ENCODE measurements at regions not wholly inside any gene's neighbourhood (a gene's known extent, or its start where the extent isn't known, plus 50 kb on each side); places are given as distances from the start of the nearest gene placed in this dataset.
A peak's percentile ranks its signal among the peaks of the same experiment; 100 is the strongest.

DNA sequence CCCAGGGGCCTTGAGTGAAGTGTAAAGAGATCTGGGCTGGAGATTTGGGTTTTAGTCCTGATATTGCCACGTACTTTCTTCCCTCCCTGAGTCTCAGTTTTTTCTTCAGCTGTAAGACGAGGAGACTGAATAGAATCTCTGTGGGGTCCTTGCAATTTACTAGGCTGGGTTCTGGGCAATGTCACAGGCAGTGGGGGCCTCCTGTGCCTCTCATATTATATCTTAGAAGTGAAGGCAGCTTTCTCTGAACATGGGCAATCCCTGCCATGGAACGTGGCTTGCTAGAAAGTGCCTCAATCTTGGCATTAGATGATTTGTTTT is 62.0 kb upstream of the PTPRJ start:
- Histone ChIP-seq H3K4me3 (replicated peaks in 1 of 3) (no peak overlapping the region), H3K36me3 (no peaks in the 10 kb centered on the region), H3K4me1 (peaks cover 31 to 62% of the 10 kb centered on the region in 2 donors), H3K27me3 (no peaks in the 10 kb centered on the region), H3K9me3 (no peaks in the 10 kb centered on the region), H3K27ac (peak overlapping the region; percentile 75 to 96 (median 82))
- peak in 1 of 2 donors; percentile 28 for DNase-seq
- WGBS, 2 donors: 10 to 17% methylated on average over 3 of the region's 3 CpGs
- TF ChIP-seq, protein P1, sequence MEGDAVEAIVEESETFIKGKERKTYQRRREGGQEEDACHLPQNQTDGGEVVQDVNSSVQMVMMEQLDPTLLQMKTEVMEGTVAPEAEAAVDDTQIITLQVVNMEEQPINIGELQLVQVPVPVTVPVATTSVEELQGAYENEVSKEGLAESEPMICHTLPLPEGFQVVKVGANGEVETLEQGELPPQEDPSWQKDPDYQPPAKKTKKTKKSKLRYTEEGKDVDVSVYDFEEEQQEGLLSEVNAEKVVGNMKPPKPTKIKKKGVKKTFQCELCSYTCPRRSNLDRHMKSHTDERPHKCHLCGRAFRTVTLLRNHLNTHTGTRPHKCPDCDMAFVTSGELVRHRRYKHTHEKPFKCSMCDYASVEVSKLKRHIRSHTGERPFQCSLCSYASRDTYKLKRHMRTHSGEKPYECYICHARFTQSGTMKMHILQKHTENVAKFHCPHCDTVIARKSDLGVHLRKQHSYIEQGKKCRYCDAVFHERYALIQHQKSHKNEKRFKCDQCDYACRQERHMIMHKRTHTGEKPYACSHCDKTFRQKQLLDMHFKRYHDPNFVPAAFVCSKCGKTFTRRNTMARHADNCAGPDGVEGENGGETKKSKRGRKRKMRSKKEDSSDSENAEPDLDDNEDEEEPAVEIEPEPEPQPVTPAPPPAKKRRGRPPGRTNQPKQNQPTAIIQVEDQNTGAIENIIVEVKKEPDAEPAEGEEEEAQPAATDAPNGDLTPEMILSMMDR (IDR thresholded peaks at IDR 0.05): no peak
- no peak for TF ChIP-seq POLR2A (IDR thresholded peaks at IDR 0.05)
- intact Hi-C loops (cut with DNase I): no loop called here

DNA sequence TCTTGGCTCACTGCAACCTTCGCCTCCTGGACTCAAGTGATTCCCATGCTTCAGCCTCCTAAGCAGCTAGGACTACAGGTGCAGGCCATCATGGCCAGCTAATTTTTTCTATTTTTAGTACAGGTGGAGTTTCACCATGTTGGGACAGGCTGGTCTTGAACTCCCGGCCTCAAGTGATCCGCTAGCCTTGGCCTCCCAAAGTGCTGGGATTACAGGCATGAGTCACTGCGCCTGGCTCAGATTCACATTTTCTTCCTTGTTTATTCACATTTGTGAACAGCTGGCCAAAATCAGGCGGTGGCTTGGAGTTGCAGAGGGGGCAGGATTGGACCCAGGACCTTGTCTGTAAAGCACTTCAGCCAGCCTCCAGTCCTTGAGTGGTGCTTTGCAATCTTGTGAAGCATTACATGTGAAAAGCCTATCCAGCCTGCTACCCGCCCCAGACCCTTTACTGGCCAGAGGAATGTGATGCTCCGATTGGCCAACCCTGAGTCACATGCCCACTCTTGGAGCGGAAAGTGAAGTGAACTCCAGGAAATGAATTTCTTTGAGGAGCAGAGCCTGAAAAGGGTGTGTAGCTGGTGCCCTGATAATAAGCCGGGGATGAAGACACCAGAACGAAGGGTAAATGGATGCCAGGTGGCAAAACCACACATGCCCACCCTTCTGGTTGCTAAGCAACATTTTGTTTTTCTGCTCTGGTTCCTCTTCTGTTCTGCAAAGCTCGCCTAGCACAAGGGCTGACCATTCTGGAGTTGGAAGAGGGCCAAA is 62.6 kb upstream of the PTPRJ start:
- H3K4me1 ChIP-seq: peaks cover 28 to 58% of the 10 kb centered on the region in 2 donors
- H3K9me3 ChIP-seq: no peaks in the 10 kb centered on the region
- no peaks in the 10 kb centered on the region for H3K27me3 ChIP-seq
- WGBS, 2 donors: 19 to 35% methylated on average over 10 to 11 of the region's 11 CpGs
- TF ChIP-seq POLR2A (IDR thresholded peaks at IDR 0.05): peak in 1 of 2 donors; percentile 71
- TF ChIP-seq, protein P1 (IDR thresholded peaks at IDR 0.05): peak in 1 of 6 experiments; percentile 9
- no peak overlapping the region for H3K4me3 ChIP-seq (replicated peaks in 1 of 3)
- DNase-seq: peak; percentile 99
- intact Hi-C loops (cut with DNase I): no loop called here
- H3K27ac ChIP-seq: peak overlapping the region; percentile 93 to 99 (median 95)
- no peaks in the 10 kb centered on the region for H3K36me3 ChIP-seq

DNA sequence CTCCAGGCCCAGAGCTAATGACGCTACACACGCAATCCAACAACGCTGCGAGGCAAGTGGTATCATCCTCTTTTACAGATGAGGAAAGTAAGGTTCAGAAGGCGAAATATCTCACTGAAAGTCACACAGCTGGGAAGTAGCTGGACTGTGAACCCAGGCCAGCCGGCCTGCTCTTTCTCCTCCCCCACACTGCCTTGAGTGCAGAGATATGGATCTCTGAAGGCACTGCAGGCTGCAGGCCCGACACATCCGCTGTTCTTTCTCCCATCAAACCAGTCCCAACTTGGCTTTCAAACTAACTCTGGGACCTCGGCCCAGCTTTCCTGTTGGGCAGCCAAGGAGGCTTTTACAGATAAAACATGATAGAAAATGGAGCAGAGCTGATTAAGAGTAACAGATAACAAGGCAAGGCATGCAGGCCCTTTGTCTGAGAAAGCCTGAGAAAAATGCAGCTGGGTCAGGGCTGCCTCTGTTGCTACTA is 64.0 kb upstream of the PTPRJ start:
- TF ChIP-seq, protein P1 (IDR thresholded peaks at IDR 0.05): no peak
- WGBS, 2 donors: 56 to 72% methylated on average over 9 of the region's 9 CpGs
- H3K4me3 ChIP-seq (replicated peaks in 1 of 3): no peak overlapping the region
- no peaks in the 10 kb centered on the region for H3K27me3 ChIP-seq
- peak; percentile 62 to 77 for DNase-seq
- H3K36me3 ChIP-seq: no peaks in the 10 kb centered on the region
- H3K27ac ChIP-seq: peak overlapping the region; percentile 93 to 99 (median 95)
- intact Hi-C loops (cut with DNase I): no loop called here
- H3K4me1 ChIP-seq: peaks cover 28 to 58% of the 10 kb centered on the region in 2 donors
- H3K9me3 ChIP-seq: no peaks in the 10 kb centered on the region

DNA sequence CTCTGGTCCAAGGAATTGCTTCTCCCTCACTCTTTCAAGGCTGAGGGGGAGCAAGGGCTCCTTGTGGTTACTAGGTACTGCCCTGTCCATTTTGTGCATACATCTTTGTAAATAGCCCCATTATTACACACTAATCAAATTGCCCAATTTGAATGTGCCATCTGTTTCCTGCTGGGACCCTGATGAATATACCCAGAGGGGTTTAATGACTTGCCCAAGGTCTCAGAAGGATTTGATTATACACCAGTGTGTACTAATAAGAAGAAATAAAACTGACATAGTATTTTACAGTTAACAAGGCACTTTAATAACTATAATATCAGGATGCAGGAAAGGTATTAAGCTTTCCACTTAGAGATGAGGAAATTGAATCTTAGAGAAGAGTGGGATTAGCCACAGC is 64.6 kb upstream of the PTPRJ start:
- H3K4me1 ChIP-seq: peaks cover 28 to 53% of the 10 kb centered on the region in 2 donors
- H3K9me3 ChIP-seq: no peaks in the 10 kb centered on the region
- no peaks in the 10 kb centered on the region for H3K36me3 ChIP-seq
- intact Hi-C loops (cut with DNase I): no loop called here
- H3K27ac ChIP-seq: peak overlapping the region; percentile 93 to 99 (median 95)
- no peaks in the 10 kb centered on the region for H3K27me3 ChIP-seq
- no peak overlapping the region for H3K4me3 ChIP-seq (replicated peaks in 1 of 3)
- TF ChIP-seq, protein P1 (IDR thresholded peaks at IDR 0.05): no peak
- TF ChIP-seq POLR2A (IDR thresholded peaks at IDR 0.05): no peak
- no peak for DNase-seq

DNA sequence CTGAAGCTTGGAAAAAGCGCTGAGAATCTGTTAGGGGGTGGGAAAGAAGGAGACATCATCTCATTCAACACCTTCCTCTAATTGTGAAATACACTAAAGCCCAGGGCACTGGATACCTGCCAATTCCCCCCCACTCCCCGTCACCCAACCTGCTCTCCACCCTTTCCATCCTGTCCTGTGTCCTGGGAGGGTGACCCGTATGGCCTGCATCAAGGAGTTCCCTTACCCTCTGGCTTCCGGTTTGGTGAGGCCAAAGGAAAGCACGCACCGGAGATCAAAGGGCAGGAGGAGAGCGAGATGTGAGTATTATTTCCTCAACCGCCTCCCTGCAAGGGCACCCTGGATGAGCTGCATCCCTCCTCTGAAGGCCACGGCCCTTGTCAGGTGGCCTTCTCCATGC is 65.0 kb upstream of the PTPRJ start:
- Histone ChIP-seq H3K27me3 (no peaks in the 10 kb centered on the region), H3K4me1 (peaks cover 28 to 49% of the 10 kb centered on the region in 2 donors), H3K36me3 (no peaks in the 10 kb centered on the region), H3K9me3 (no peaks in the 10 kb centered on the region), H3K27ac (peak overlapping the region in 1 of 3 donors; percentile 93), H3K4me3 (replicated peaks in 1 of 3) (no peak overlapping the region)
- intact Hi-C loops (cut with DNase I): no loop called here
- no peak for DNase-seq
- 71 to 73% methylated on average over 6 to 9 of the region's 9 CpGs for WGBS, 2 donors
- no peak for TF ChIP-seq POLR2A (IDR thresholded peaks at IDR 0.05)
- TF ChIP-seq, protein P1 (IDR thresholded peaks at IDR 0.05): no peak
